HG02981 (cell line): ENCODE measurements at regions not wholly inside any gene's neighbourhood (a gene's known extent, or its start where the extent isn't known, plus 50 kb on each side); places are given as distances from the start of the nearest gene placed in this dataset.

ENCODE experiments used
- ATAC-seq: cut with Tn5 transposase; IDR thresholded peaks from one replicate; pipeline ENCODE4 v1.9.1; 2021; ENCODE audit warnings: mild to moderate bottlenecking, moderate library complexity; ENCODE audit not compliant: unreplicated experiment

DNA sequence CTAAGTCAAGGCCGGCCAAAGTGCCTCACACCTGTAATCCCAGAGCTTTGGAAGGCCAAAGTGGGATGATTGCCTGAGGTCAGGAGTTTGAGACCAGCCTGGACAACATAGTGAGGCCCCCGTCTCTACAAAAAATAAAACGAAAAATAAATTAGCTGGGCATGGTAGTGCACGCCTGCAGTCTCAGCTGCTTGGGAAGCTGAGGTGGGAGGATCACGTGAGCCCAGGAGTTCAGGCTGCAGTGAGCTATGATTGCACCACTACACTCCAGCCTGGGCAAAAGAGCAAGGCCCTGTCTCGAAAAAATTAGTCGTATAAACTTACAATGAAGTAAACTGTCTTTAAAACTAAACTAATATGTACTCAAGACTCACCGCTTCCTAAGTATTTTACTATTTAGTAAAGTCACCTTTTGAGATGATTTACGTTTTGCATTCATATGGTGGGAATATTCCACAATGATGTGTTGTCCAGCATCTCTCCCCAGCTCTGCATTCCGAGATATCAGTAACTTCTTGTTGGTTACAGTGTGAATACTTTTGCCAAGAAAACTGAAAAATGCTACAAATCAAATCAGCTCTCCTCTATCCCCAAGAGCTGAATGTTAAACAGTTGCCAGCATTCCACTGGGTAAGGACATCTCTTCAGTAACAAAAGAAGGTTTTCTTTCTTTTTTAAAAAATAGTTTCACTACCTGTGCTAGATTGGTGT is 84.9 kb upstream of the C21orf91 start:
- no peak for ATAC-seq

DNA sequence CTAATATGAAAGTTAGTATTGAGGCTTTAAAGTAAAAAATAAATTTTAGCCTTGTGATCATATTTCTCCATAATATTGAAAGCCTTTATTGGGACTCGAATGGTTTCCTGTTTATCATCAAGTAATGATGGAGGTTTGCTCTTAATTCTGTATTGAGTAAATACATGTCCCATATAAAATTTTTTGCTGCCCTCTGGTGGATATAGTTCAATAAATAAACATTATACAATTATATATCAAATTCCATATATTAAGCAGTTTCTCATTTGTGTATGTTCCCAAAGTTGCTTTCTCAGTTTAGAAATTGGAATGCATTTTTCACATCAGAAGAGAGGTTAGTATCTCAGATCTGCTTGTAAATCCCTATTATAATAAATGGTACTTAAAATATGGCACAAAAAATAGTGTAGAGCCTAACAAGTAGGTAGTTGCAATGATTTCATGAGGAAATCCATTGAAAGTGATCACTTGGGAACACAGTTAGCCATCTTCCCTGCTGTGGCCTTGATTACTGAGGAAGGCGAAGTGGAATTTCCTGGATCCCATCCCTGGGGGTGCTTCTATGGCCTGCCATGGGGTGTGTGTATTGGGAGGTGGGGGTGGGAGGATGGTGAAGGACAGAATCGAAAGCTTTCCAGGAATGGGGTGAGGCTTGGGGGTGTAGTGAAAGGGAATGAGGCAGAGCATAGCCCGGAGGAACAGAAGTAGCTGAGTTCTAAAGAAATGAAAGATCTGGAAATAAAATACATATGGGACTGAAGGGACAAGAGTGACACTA is 84.1 kb upstream of the C21orf91 start:
- ATAC-seq = no peak

DNA sequence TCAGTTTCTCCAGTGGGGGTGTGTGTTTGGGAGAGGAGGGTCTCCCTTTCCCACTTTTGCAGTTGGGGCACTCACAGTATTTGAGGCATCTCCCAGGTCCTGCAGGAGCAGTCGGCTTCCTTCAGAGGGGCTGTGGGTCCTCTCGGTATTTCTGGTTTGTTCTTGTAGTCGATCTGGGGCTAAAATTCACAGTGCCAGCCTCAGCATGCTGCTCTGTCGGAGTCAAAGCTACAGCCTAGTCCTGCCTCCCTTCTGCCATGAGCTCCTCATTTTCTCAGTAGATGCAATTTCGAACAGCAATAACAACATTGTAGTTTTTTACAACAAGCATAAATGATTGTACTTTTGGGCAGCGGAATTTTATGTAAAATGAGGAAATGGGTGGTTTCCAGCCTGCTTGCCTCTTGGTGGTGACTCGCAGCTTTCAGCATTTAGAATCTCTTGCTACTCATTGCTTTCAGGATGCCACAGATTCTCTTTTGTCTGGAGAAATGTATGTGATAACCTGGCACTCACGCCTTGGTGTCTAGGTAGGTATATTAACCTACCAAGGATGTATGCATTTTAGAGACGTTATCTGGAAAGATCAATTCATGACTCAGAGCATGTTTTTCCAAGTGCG is 82.4 kb upstream of the C21orf91 start:
- ATAC-seq = no peak

- no peak for ATAC-seq
These were observed 81.8 kb upstream of the C21orf91 start for GRCh38 chr21:17900990-17901385.

- ATAC-seq = no peak
These were observed 81.3 kb upstream of the C21orf91 start for GRCh38 chr21:17900281-17900989.

DNA sequence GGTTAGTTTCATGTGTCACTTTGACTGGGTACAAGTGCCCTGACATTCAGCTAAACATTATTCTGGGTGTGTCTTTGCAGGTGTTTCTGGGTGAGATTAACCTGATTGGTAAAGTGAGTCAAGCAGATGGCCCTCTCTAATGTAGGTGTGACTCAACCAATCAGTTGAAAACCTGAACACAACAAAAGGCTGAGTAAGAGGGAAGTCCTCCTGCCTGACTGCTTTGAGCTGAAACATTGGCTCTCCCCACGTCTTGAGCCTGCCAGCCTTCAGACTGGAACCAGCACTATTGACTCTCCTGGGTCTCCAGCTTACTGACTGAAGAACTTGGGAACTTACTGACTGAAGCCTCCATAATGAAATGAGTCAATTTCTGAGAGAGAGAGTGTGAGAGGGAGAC is 70.0 kb upstream of the C21orf91 start:
- ATAC-seq = no peak

DNA sequence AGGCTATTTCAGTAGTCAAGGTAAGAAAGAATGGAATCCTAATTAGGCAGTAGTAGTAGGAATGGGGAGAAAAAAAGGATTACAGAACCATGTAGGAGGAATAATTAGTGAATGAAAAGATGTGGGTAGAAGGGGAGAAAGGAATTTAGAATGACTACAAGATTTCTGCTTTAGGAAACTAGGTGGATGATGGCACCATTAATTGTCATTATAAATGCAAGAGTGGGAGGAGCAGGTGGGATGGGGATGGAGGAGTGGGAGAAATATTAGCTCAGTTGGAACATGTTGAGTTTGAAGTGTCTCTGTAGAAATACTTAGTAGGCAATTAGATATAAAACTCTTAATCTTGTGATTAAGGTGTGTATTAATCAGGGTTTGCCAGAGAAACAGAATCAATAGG is 50.0 kb upstream of the C21orf91 start:
- no peak for ATAC-seq
